ENCODE measurements at regions not wholly inside any gene's neighbourhood (a gene's known extent, or its start where the extent isn't known, plus 50 kb on each side); places are given as distances from the start of the nearest gene placed in this dataset.

DNA sequence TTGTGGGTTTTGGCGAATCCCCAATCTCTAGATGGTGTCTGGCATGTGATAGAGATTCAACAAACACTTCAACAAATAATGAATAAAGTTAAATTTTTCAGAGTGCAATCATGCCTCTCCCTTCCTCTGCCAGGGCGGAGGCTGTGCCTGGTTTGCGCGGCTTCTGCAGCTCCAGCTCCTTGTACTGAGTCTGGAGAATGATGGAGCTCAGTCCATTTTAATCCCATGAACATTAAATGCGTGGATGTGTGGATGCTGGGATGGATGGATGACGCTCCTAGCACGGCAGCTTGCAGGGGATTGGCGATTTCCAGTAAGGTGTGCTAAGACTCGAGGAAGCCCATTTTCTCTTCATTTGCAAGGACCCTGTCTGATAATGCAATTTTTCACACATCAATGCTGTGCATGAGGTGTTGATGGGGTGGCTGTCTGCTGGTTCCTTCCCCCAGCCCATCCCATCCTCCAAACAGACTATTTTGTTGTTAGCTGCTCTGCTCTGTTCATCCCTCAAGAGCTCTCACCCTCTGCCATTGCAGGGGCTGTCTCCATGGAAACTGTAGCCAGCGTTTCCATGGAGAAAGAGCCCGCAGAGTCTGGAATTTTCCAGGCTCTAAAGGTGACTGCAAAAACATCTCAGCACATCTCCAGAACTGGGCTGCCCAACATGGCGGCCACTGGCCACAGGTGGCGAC lies 92.6 kb upstream of the PEG3 start:
- TF ChIP-seq, protein P1, sequence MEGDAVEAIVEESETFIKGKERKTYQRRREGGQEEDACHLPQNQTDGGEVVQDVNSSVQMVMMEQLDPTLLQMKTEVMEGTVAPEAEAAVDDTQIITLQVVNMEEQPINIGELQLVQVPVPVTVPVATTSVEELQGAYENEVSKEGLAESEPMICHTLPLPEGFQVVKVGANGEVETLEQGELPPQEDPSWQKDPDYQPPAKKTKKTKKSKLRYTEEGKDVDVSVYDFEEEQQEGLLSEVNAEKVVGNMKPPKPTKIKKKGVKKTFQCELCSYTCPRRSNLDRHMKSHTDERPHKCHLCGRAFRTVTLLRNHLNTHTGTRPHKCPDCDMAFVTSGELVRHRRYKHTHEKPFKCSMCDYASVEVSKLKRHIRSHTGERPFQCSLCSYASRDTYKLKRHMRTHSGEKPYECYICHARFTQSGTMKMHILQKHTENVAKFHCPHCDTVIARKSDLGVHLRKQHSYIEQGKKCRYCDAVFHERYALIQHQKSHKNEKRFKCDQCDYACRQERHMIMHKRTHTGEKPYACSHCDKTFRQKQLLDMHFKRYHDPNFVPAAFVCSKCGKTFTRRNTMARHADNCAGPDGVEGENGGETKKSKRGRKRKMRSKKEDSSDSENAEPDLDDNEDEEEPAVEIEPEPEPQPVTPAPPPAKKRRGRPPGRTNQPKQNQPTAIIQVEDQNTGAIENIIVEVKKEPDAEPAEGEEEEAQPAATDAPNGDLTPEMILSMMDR (IDR thresholded peaks at IDR 0.05 in 2 of 3, conservative IDR thresholded peaks at IDR 0.05 in 1 of 3; ENCODE audit: borderline replicate concordance in 1 of 3, insufficient read depth in 1 of 3, low read depth in 2 of 3, low read length in 2 of 3), result no peak
- no peak for TF ChIP-seq POLR2AphosphoS5 (IDR thresholded peaks at IDR 0.05; ENCODE audit: low read depth, low read length)
- no peak for TF ChIP-seq EZH2phosphoT487 (IDR thresholded peaks at IDR 0.05; ENCODE audit: borderline replicate concordance)
- TF ChIP-seq REST (IDR thresholded peaks at IDR 0.05; ENCODE audit: low read depth), result no peak
- TF ChIP-seq POLR2A (IDR thresholded peaks at IDR 0.05; ENCODE audit: borderline replicate concordance, extremely low read depth, insufficient read depth, insufficient read length), result no peak
